ENCODE measurements at regions not wholly inside any gene's neighbourhood (a gene's known extent, or its start where the extent isn't known, plus 50 kb on each side); places are given as distances from the start of the nearest gene placed in this dataset.
"Not testable (repeated sequence)": the region's sequence is repeated elsewhere in the genome, so short reads cannot be mapped to it uniquely, and the experiment has no call there.

DNA sequence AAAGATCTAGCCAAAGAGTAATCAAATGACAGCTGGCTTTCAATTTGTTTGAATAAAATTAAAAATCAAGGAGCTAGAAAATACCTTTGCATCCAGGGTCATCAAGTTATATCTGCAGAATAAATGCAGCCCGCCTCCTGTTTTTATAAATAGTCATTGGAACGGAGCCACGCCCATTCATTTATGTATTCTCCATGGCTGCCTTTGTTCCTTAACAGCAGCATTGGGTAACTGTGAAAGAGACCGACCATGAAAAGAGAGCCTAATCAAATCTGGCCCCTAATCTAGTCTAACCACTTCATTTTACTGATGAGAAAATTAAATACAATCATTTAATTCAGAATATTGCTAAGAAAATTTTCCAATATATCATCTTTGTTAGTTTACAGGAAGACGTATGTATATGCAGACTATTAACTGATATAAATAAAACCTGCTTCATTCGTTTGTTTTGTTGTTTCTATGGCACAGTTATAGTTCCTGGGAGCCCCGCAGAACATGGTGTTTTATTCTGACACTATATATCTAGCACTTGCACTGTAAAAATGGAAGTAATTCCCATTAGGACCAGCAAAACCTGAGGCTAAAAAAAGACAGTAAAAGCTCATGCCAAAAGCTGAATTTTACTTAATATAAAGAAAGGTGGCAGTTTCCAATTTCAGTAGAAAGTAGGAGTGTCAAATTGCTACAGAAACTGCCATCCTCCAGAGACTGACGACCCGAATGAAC, 111.8 kb upstream of the PALMD start:
- POLR2A ChIA-PET = no interaction called here
- CTCF ChIA-PET = no interaction called here

GRCh38 chr1:99534638-99534930, 111.3 kb upstream of the PALMD start:
- ChIA-PET POLR2A (no interaction called here), CTCF (no interaction called here)

- CTCF ChIA-PET = no interaction called here
- POLR2A ChIA-PET = no interaction called here
These were observed 110.3 kb upstream of the PALMD start for GRCh38 chr1:99535470-99536164.

DNA sequence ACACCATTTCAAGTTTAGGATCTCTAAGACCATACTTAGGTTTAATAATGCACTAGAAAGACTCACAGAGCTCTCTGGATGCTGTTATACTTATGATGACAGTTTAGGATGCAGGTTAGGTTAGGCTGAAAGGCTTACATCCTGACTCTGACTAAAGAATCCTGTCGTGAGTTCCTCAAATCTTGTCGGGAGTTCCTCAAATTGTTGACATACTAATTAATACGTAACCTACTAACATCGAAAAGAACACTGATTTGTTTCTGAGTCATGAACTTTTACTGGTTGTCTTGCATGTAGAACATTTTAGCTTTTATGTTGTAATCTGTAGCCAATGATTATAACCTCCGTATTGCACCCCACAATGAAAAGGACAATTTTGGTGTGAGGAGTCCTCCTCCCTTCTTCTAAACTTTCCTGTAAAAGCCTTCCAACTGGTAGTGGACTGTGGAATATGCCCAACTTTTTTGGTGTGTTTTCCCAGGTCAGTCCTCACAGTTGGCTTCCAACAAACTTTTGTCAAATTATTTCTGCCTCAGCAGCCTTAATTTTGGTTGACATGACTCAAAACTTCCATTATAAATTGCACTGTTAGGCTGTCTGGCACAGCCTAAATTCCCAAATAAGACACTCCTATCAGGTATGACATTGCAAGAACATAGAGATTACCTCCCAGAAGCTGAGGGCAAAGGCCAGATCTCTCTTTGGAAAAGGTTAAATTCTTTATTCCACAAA, 107.9 kb upstream of the PALMD start:
- ChIA-PET POLR2A (no interaction called here), CTCF (no interaction called here)

- POLR2A ChIA-PET = no interaction called here
- CTCF ChIA-PET = no interaction called here
These were observed 107.3 kb upstream of the PALMD start for GRCh38 chr1:99538618-99538956.

- ChIA-PET CTCF (no interaction called here), POLR2A (no interaction called here)
These were observed 106.8 kb upstream of the PALMD start for GRCh38 chr1:99539131-99539530.

DNA sequence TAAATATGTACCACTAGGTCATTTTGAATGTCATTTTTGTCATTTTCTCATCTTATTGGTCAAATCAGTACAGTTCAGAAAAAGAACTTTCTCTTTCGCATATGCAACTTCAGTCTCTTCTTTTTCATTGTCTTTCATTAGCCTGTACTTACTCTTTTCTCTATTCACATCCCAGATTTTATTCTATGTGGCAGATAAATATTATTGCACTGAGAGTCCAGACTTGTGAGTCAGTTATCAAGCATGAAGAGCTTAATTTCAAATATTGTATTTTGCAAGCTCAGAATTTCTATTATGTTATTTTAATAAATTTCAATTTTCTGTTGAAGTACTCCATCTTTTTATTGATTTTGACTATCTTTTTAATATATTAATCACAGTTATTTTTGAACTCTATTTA, 105.2 kb upstream of the PALMD start:
- ChIA-PET POLR2A (no interaction called here), CTCF (no interaction called here)

GRCh38 chr1:99544328-99544727, 101.6 kb upstream of the PALMD start:
- POLR2A ChIA-PET = no interaction called here
- CTCF ChIA-PET = interaction anchor here (1.4 kb wide), 1 partner anchor 18 kb away, joined by 4 read pairs; no protein-coding TSS in a partner anchor

- ChIA-PET POLR2A (no interaction called here), CTCF (no interaction called here)
These were observed 99.2 kb upstream of the PALMD start for GRCh38 chr1:99546432-99547416.

DNA sequence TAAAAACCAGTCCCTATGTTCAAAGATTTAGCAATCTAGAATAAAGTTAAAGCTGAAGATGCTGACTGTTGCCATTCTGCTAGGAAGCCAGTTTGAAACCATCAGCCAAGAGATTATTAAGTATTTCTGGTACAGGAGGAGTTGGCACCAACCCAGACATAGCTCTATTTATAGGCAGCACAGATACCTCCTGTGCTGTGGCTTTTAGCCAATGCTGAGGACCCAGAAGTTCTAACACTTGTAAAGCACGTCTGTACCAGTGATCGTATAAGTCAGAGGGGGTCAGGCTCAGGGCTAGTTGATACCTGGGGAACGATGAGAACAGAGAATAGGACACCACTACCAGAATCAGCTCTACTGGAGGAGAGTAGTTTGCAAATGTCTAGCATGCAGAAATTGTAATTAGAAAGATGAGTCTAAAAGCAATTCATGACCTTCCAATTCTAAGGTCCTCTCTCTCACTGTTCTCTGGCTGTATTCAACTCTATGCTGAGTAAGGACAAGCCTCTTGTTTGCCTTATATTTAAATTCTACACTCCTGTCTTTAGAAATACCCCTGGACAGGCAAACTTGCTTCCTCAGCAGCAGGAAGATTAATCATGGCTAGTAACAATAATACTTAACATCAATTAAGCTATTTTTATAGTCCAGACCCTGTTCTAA, 96.8 kb upstream of the PALMD start:
- ChIA-PET POLR2A (no interaction called here), CTCF (no interaction called here)

DNA sequence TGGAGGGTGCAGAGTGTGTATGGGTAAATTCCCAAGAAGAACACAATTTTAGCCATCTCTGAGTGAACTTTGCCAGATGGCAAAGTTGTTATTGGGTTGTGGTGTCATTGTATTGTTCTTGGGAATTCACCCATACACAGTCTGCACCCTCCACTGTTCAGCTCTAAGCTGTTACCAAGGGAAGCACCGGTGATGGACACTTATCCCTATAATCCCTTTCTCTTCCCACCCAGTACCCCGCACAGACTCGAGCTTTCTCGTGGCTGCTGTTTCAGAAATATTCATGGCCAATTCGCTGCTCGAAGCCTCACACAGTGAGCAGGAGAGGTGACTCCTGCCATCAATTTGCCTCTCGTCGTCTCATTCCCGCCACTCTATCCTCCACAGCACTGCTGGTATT, 95.7 kb upstream of the PALMD start:
- ChIA-PET POLR2A (no interaction called here), CTCF (no interaction called here)

DNA sequence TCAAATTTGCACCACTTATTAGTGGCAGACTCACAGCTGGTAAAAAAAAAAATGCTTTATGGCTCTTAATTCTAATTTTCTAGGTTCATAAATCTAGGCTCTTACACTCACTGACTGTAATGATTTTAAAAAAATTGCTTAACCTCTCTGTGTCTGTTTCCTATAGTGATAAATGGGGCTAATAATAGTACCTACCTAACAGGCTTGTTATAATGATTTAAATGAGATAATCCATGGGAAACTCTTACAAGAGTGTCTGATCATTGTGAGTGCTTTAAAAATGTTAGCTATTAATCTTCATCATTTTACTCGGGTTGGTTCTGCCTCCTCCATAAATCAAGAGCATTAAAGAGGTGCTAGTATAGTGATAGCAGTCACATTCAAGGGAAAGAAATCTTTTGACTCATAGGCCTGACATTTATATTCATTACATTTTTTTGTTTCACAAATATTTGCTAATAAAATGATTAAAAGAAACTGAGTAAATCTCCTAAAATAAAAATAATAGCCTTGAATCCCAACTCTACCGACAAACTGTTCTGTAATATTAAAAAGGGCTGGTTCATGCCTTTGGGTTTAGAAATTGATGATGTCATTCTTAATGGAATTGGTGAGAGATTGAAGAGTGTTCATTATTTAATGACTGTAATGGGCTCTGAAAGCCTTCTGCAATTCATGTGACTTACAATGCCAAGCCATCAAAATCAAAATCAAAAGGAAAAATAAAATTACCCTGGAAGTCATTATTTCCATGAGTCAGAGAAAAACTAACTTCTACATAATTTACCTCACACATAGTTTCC, 93.9 kb upstream of the PALMD start:
- POLR2A ChIA-PET = no interaction called here
- CTCF ChIA-PET = no interaction called here

- ChIA-PET POLR2A (no interaction called here), CTCF (no interaction called here)
These were observed 92.6 kb upstream of the PALMD start for GRCh38 chr1:99553301-99553700.

DNA sequence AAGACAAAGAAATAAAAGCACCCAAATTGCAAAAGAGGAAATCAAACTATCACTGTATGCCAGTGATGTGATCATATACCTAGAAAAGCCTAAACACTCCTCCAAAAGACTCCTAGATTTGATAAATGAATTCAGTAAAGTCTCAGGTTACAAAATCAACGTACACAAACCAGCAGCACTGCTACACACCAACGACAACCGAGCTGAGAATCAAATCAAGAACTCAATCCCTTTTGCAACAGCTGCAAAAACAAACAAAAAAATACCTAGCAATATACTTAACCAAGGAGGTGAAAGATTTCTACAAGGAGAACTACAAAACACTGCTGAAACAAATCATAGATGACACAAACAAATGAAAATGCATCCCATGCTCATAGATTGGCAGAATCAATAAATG, 92.1 kb upstream of the PALMD start:
- POLR2A ChIA-PET, CTCF ChIA-PET: not testable (repeated sequence)

GRCh38 chr1:99554727-99555126, 91.2 kb upstream of the PALMD start:
- ChIA-PET CTCF (no interaction called here), POLR2A (no interaction called here)

GRCh38 chr1:99557546-99558202, 88.2 kb upstream of the PALMD start:
- ChIA-PET CTCF (no interaction called here), POLR2A (no interaction called here)

DNA sequence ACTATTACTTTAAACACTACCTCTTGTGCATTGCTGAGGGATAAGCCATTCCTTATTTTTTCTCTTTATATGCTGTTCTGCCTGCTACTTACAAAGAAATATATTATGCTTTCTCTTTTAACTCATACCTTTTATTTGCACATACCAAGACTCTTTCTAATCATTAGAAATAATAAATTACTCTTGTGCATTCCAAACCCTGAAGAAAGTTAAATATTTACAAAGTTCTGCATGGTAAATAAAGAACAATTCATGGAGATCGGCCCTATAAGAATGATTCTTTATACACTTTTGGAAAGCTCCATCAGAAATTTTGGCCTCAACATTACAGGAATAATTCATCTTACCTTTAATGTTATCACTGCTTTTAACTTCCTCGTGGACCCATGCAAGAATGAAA, 86.7 kb upstream of the PALMD start:
- CTCF ChIA-PET = no interaction called here
- POLR2A ChIA-PET = no interaction called here

GRCh38 chr1:99560207-99561040, 85.5 kb upstream of the PALMD start:
- ChIA-PET CTCF (no interaction called here), POLR2A (no interaction called here)

All from activated CD8-positive, alpha-beta memory T cell treated with anti-CD3 and anti-CD28 coated beads for 36 hours (primary cell).